ENCODE measurements at regions not wholly inside any gene's neighbourhood (a gene's known extent, or its start where the extent isn't known, plus 50 kb on each side); places are given as distances from the start of the nearest gene placed in this dataset.

GRCh38 chr9:135255033-135255840 is 167.8 kb downstream of the OLFM1 start:
- Histone ChIP-seq H3K27ac (ENCODE audit: low read length in 2 of 2) (no peak overlapping the region), H3K4me3 (ENCODE audit: control extremely low read depth in 1 of 5, extremely low read depth in 1 of 5, insufficient read depth in 1 of 5, low read depth in 2 of 5, low read length in 4 of 5) (no peak overlapping the region), H3K27me3 (replicated peaks in 1 of 4; ENCODE audit: control extremely low read depth in 1 of 4, control insufficient read depth in 3 of 4, insufficient read depth in 4 of 4, low read length in 3 of 4) (no peaks in the 10 kb centered on the region), H2AFZ (ENCODE audit: insufficient read depth, low read depth, low read length, poor library complexity, severe bottlenecking) (no peak overlapping the region), H4K20me1 (ENCODE audit: control insufficient read depth, insufficient read depth, low read length, poor library complexity, severe bottlenecking) (no peaks in the 10 kb centered on the region), H3K36me3 (replicated peaks in 1 of 2; ENCODE audit: control extremely low read depth in 1 of 2, control insufficient read depth in 1 of 2, extremely low read depth in 1 of 2, insufficient read depth in 2 of 2, low read length in 1 of 2) (no peaks in the 10 kb centered on the region), H3K9ac (ENCODE audit: low read length) (no peak overlapping the region), H3K4me2 (replicated peaks; ENCODE audit: low read depth, low read length, poor library complexity, severe bottlenecking) (no peak overlapping the region), H3K79me2 (ENCODE audit: control insufficient read depth, insufficient read depth, low read length) (no peaks in the 10 kb centered on the region), H3K4me1 (ENCODE audit: control insufficient read depth in 2 of 2, insufficient read depth in 2 of 2, low read length in 2 of 2) (no peaks in the 10 kb centered on the region), H3K9me3 (ENCODE audit: control extremely low read depth in 1 of 3, control insufficient read depth in 2 of 3, insufficient read depth in 1 of 3, low read length in 2 of 3) (no peaks in the 10 kb centered on the region)
- DNase-seq (no peak), ATAC-seq (ENCODE audit: low read depth) (no peak)
- H3K9me3 Mint-ChIP-seq (ENCODE audit: insufficient read depth) = no peaks in the 10 kb centered on the region
- no peak for TF ChIP-seq CTCF (IDR thresholded peaks at IDR 0.05)
- TF ChIP-seq EZH2 (IDR thresholded peaks at IDR 0.05; ENCODE audit: borderline replicate concordance, insufficient read depth, low read depth, low read length, poor library complexity, severe bottlenecking) = no peak
- intact Hi-C loops (cut with micrococcal nuclease) = no loop called here
- peaks cover 7% of the 10 kb centered on the region for H3K27me3 Mint-ChIP-seq
- H3K4me1 Mint-ChIP-seq = no peaks in the 10 kb centered on the region
- H3K4me3 Mint-ChIP-seq = no peak overlapping the region
- CTCF ChIA-PET = no interaction called here
- WGBS (ENCODE audit: insufficient coverage) = 67% methylated on average over 23 of the region's 23 CpGs
- H3K27ac Mint-ChIP-seq = no peak overlapping the region
- POLR2A ChIA-PET = no interaction called here

- no peaks in the 10 kb centered on the region for H3K9me3 ChIP-seq (ENCODE audit: control extremely low read depth in 1 of 3, control insufficient read depth in 2 of 3, insufficient read depth in 1 of 3, low read length in 2 of 3)
- no peak overlapping the region for H3K9ac ChIP-seq (ENCODE audit: low read length)
- H3K27ac ChIP-seq (ENCODE audit: low read length in 2 of 2) = no peak overlapping the region
- Mint-ChIP-seq H3K4me1 (no peaks in the 10 kb centered on the region), H3K4me3 (no peak overlapping the region), H3K27ac (no peak overlapping the region), H3K9me3 (ENCODE audit: insufficient read depth) (no peaks in the 10 kb centered on the region), H3K27me3 (peaks cover 7% of the 10 kb centered on the region)
- H3K36me3 ChIP-seq (replicated peaks in 1 of 2; ENCODE audit: control extremely low read depth in 1 of 2, control insufficient read depth in 1 of 2, extremely low read depth in 1 of 2, insufficient read depth in 2 of 2, low read length in 1 of 2) = no peaks in the 10 kb centered on the region
- no peaks in the 10 kb centered on the region for H4K20me1 ChIP-seq (ENCODE audit: control insufficient read depth, insufficient read depth, low read length, poor library complexity, severe bottlenecking)
- 77% methylated on average over 22 of the region's 23 CpGs for WGBS (ENCODE audit: insufficient coverage)
- no peaks in the 10 kb centered on the region for H3K27me3 ChIP-seq (replicated peaks in 1 of 4; ENCODE audit: control extremely low read depth in 1 of 4, control insufficient read depth in 3 of 4, insufficient read depth in 4 of 4, low read length in 3 of 4)
- ChIA-PET POLR2A (no interaction called here), CTCF (no interaction called here)
- H3K4me2 ChIP-seq (replicated peaks; ENCODE audit: low read depth, low read length, poor library complexity, severe bottlenecking) = no peak overlapping the region
- intact Hi-C loops (cut with micrococcal nuclease) = no loop called here
- ATAC-seq (ENCODE audit: low read depth) = no peak
- H3K4me1 ChIP-seq (ENCODE audit: control insufficient read depth in 2 of 2, insufficient read depth in 2 of 2, low read length in 2 of 2) = no peaks in the 10 kb centered on the region
- H3K79me2 ChIP-seq (ENCODE audit: control insufficient read depth, insufficient read depth, low read length) = no peaks in the 10 kb centered on the region
- no peak for DNase-seq
- H2AFZ ChIP-seq (ENCODE audit: insufficient read depth, low read depth, low read length, poor library complexity, severe bottlenecking) = no peak overlapping the region
- TF ChIP-seq CTCF (IDR thresholded peaks at IDR 0.05) = no peak
- no peak for TF ChIP-seq EZH2 (IDR thresholded peaks at IDR 0.05; ENCODE audit: borderline replicate concordance, insufficient read depth, low read depth, low read length, poor library complexity, severe bottlenecking)
- no peak overlapping the region for H3K4me3 ChIP-seq (ENCODE audit: control extremely low read depth in 1 of 5, extremely low read depth in 1 of 5, insufficient read depth in 1 of 5, low read depth in 2 of 5, low read length in 4 of 5)
These were observed 168.5 kb downstream of the OLFM1 start for GRCh38 chr9:135255841-135256580.
